ENCODE measurements at regions not wholly inside any gene's neighbourhood (a gene's known extent, or its start where the extent isn't known, plus 50 kb on each side); places are given as distances from the start of the nearest gene placed in this dataset.
"Not testable (repeated sequence)": the region's sequence is repeated elsewhere in the genome, so short reads cannot be mapped to it uniquely, and the experiment has no call there.

DNA sequence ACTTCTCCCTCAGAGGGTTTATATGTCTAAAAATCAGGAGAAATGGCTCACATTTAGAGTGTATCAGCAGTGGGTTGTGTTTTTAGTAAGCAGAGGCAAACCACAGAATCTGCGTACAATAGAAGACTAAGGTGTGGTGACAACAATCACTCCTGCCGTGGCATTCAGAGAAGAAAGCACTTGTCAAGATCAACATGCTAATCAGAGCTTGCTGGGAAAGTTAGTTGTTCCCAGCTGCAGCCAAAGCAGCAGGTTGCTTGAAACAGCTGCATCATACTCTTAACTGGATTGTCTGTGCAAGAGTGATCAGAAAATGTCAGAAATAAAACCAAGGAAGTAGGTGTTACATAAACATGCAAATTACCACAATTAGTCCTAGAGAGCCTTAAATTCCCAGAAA lies 616.4 kb downstream of the CDH8 start:
- 53% methylated on average over 2 of the region's 2 CpGs for WGBS
- intact Hi-C loops (cut with DNase I), result no loop called here
- TF ChIP-seq, protein P1, sequence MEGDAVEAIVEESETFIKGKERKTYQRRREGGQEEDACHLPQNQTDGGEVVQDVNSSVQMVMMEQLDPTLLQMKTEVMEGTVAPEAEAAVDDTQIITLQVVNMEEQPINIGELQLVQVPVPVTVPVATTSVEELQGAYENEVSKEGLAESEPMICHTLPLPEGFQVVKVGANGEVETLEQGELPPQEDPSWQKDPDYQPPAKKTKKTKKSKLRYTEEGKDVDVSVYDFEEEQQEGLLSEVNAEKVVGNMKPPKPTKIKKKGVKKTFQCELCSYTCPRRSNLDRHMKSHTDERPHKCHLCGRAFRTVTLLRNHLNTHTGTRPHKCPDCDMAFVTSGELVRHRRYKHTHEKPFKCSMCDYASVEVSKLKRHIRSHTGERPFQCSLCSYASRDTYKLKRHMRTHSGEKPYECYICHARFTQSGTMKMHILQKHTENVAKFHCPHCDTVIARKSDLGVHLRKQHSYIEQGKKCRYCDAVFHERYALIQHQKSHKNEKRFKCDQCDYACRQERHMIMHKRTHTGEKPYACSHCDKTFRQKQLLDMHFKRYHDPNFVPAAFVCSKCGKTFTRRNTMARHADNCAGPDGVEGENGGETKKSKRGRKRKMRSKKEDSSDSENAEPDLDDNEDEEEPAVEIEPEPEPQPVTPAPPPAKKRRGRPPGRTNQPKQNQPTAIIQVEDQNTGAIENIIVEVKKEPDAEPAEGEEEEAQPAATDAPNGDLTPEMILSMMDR (IDR thresholded peaks at IDR 0.05), result no peak
- no peak for TF ChIP-seq EP300 (IDR thresholded peaks at IDR 0.05)
- no peak for TF ChIP-seq POLR2A (IDR thresholded peaks at IDR 0.05; ENCODE audit: low read depth)
- no peak for TF ChIP-seq POLR2AphosphoS5 (IDR thresholded peaks at IDR 0.05)

DNA sequence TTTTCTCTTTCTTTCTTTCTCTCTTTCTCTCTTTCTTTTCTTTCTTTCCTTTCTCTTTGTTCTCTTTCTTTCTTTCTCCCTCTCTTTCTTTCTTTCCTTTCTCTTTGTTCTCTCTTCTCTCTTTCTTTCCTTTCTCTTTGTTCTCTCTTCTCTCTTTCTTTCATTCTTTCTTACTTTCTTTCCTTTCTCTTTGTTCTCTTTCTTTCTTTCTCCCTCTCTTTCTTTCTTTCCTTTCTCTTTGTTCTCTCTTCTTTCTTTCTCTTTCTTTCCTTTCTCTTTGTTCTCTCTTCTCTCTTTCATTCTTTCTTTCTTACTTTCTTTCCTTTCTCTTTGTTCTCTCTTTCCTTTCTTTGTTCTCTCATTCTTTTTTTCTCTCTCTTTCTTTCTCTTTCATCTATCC lies 617.4 kb downstream of the CDH8 start:
- H3K27ac ChIP-seq (replicated peaks in 1 of 4); H3K4me3 ChIP-seq; H3K36me3 ChIP-seq; H3K4me1 ChIP-seq; DNase-seq (ENCODE audit: extremely low spot score); intact Hi-C loops (cut with DNase I); H3K27me3 ChIP-seq; H3K9me3 ChIP-seq: not testable (repeated sequence)

More for the DNA sequence above, 616.4 kb downstream of the CDH8 start:
- no peaks in the 10 kb centered on the region for H3K4me1 ChIP-seq
- no peaks in the 10 kb centered on the region for H3K9me3 ChIP-seq
- no peak overlapping the region for H3K4me3 ChIP-seq
- H3K27me3 ChIP-seq, result no peaks in the 10 kb centered on the region
- H3K36me3 ChIP-seq, result no peaks in the 10 kb centered on the region
- no peak for DNase-seq (ENCODE audit: extremely low spot score)
- no peak overlapping the region for H3K27ac ChIP-seq (replicated peaks in 1 of 4)

DNA sequence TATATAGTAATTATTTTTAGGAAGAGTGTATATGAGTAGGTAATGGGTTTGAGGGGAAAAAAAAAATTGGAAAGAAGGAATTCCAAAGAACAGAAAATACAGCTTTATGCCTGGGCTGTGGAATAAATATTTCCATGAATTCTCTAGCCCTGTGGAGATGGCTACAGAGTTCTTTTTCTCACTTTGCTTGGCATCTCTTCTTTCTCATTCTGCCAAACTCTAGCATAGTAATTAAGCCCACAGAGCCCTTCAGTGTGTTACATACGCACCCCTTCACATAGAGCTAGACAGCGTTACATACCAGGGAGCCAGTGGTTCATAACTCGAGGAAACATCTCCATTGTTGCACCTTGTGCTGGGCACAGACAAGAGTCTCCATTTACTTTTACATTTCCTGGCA lies 621.1 kb downstream of the CDH8 start:
- no peak for DNase-seq (ENCODE audit: extremely low spot score)
- Histone ChIP-seq H3K27me3 (no peaks in the 10 kb centered on the region), H3K27ac (replicated peaks in 1 of 4) (no peak overlapping the region), H3K4me3 (no peak overlapping the region), H3K36me3 (no peaks in the 10 kb centered on the region), H3K4me1 (no peaks in the 10 kb centered on the region), H3K9me3 (no peaks in the 10 kb centered on the region)
- intact Hi-C loops (cut with DNase I), result no loop called here
- WGBS, result 84% methylated on average over 3 of the region's 3 CpGs
- TF ChIP-seq EP300 (IDR thresholded peaks at IDR 0.05), result no peak
- TF ChIP-seq, protein P1 (IDR thresholded peaks at IDR 0.05), result no peak
- TF ChIP-seq POLR2AphosphoS5 (IDR thresholded peaks at IDR 0.05), result no peak
- no peak for TF ChIP-seq POLR2A (IDR thresholded peaks at IDR 0.05; ENCODE audit: low read depth)

DNA sequence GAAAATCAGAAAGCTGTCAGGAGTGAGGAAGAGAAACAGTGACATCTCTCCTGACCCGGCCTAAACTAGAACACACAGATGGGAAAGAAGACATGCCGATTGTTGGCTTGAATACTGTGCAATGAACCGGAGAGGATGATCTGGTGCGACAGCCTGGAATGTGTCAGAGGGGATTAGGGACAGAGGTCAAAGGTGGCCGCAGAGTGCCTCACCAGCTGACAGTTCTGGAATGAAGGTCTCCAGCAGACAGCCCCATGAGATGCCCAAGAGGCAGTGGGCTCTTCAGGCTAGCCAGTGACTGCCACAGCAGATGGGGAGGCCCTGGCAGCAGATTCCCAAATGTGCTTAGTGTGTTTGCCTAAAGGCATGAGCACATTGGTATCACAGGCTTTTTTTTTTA lies 623.2 kb downstream of the CDH8 start:
- 65% methylated on average over 5 of the region's 5 CpGs for WGBS
- Histone ChIP-seq H3K4me3 (no peak overlapping the region), H3K27me3 (no peaks in the 10 kb centered on the region), H3K4me1 (no peaks in the 10 kb centered on the region), H3K27ac (replicated peaks in 1 of 4) (no peak overlapping the region), H3K9me3 (no peaks in the 10 kb centered on the region), H3K36me3 (no peaks in the 10 kb centered on the region)
- DNase-seq (ENCODE audit: extremely low spot score), result no peak
- intact Hi-C loops (cut with DNase I), result no loop called here
- TF ChIP-seq, protein P1 (IDR thresholded peaks at IDR 0.05), result no peak
- TF ChIP-seq EP300 (IDR thresholded peaks at IDR 0.05) (no peak), POLR2A (IDR thresholded peaks at IDR 0.05; ENCODE audit: low read depth) (no peak), POLR2AphosphoS5 (IDR thresholded peaks at IDR 0.05) (no peak)

GRCh38 chr16:61412562-61412961 lies 623.7 kb downstream of the CDH8 start:
- no peaks in the 10 kb centered on the region for H3K27me3 ChIP-seq
- H3K27ac ChIP-seq (replicated peaks in 1 of 4), result no peak overlapping the region
- H3K4me3 ChIP-seq, result no peak overlapping the region
- TF ChIP-seq POLR2A (IDR thresholded peaks at IDR 0.05; ENCODE audit: low read depth) (no peak), POLR2AphosphoS5 (IDR thresholded peaks at IDR 0.05) (no peak), EP300 (IDR thresholded peaks at IDR 0.05) (no peak)
- TF ChIP-seq, protein P1 (IDR thresholded peaks at IDR 0.05), result no peak
- intact Hi-C loops (cut with DNase I), result no loop called here
- H3K9me3 ChIP-seq, result no peaks in the 10 kb centered on the region
- 83% methylated on average over 4 of the region's 4 CpGs for WGBS
- no peaks in the 10 kb centered on the region for H3K36me3 ChIP-seq
- no peak for DNase-seq (ENCODE audit: extremely low spot score)
- H3K4me1 ChIP-seq, result no peaks in the 10 kb centered on the region
